A549 (cell line): ENCODE measurements at regions not wholly inside any gene's neighbourhood (a gene's known extent, or its start where the extent isn't known, plus 50 kb on each side); places are given as distances from the start of the nearest gene placed in this dataset.

Experiments
- ATAC-seq, 2 experiments: fragments of 200-7000 bp in 1 of 2; fragments of >200 bp in 1 of 2; cut with Nextera tagmentation in 1 of 2; cut with Tn5 transposase in 1 of 2; 3 replicates each; pipeline versions ENCODE4 v1.8.0 to v1.9.1; 2018 to 2020; ENCODE audit warnings: mild to moderate bottlenecking in 1 of 2, moderate library complexity in 1 of 2
- CTCF ChIA-PET: fragments of 300-600 bp; sonication (Branson Sonifier 250); formaldehyde crosslinking; extraction: SDS; loops from one replicate; lab custom pipeline; 2021; ENCODE audit warnings: antibody characterized with exemption, inconsistent platforms; lab: Yijun Ruan, JAX
- POLR2A ChIA-PET: fragments of 350-600 bp; formaldehyde crosslinking; extraction: SDS; loops from one replicate; lab custom pipeline; 2021; ENCODE audit warnings: antibody characterized with exemption, inconsistent platforms; lab: Yijun Ruan, JAX
- DNase-seq, 2 experiments: peaks; one replicate each; pipeline versions ENCODE4 v3.0.0 to v3.0.0-alpha.2; 2011 to 2016; ENCODE audit warnings: low read depth in 1 of 2, low spot score in 1 of 2
- FAIRE-seq: peaks from 2 replicates; lab custom pipeline; 2011; peaks lifted over from hg19 to GRCh38; lab: Jason Lieb, UNC
- H3K27ac ChIP-seq, 2 experiments: fragments of >200 bp; sonication (Bioruptor Twin); formaldehyde crosslinking; 3 replicates each; pipeline ENCODE4 v1.5.1; 2016 to 2017
- H3K4me1 ChIP-seq: fragments of >200 bp; sonication (Bioruptor Twin); formaldehyde crosslinking; 3 replicates; pipeline ENCODE4 v1.6.1; 2016
- H3K4me2 ChIP-seq: fragments of >200 bp; sonication (Bioruptor Twin); formaldehyde crosslinking; 3 replicates; pipeline ENCODE4 v1.6.1; 2016
- H3K4me3 ChIP-seq: fragments of >200 bp; sonication (Bioruptor Twin); formaldehyde crosslinking; 3 replicates; pipeline ENCODE4 v1.5.1; 2016
- H3K9me3 ChIP-seq: fragments of >200 bp; sonication (Bioruptor Twin); formaldehyde crosslinking; 3 replicates; pipeline ENCODE4 v1.6.1; 2016
- BCL3 ChIP-seq: fragments of >200 bp; sonication (Bioruptor Twin); formaldehyde crosslinking; IDR thresholded peaks from 3 replicates; pipeline ENCODE4 v1.6.1; 2016
- BHLHE40 ChIP-seq: IDR thresholded peaks from 2 replicates; pipeline ENCODE4 v1.6.1; 2012; ENCODE audit warnings: low read depth, low read length, inconsistent platforms
- CBX8 ChIP-seq: fragments of 200-600 bp; sonication (generic); IDR thresholded peaks from 2 replicates; pipeline ENCODE4 v1.6.1; 2016
- CEBPB ChIP-seq, 2 experiments: fragments of >200 bp in 1 of 2; sonication (Bioruptor Twin) in 1 of 2; formaldehyde crosslinking in 1 of 2; IDR thresholded peaks; 2 replicates each; pipeline ENCODE4 v1.6.1; 2012 to 2016
- CTCF ChIP-seq: fragments of >200 bp; sonication (Bioruptor Twin); formaldehyde crosslinking; IDR thresholded peaks from 3 replicates; pipeline ENCODE4 v1.5.1; 2016
- E2F6 ChIP-seq: IDR thresholded peaks from 2 replicates; pipeline ENCODE4 v1.6.1; 2012; ENCODE audit warnings: low read depth, borderline replicate concordance
- EP300 ChIP-seq, 2 experiments: fragments of >200 bp; sonication (Bioruptor Twin); formaldehyde crosslinking; IDR thresholded peaks; 2 replicates in 1 of 2; 3 replicates in 1 of 2; pipeline ENCODE4 v1.6.1; 2016 to 2017
- FOXS1 ChIP-seq: fragments of 250-450 bp; sonication (Bioruptor Pico); IDR thresholded peaks from 2 replicates; pipeline ENCODE4 v1.5.0; 2020; ENCODE audit warnings: mild to moderate bottlenecking, moderate library complexity
- HDAC2 ChIP-seq: fragments of 200-600 bp; sonication (generic); IDR thresholded peaks from 2 replicates; pipeline ENCODE4 v1.6.1; 2016
- HEYL ChIP-seq: fragments of 250-450 bp; sonication (Bioruptor Pico); IDR thresholded peaks from 2 replicates; pipeline ENCODE4 v1.8.0; 2021; ENCODE audit warnings: mild to moderate bottlenecking, moderate library complexity
- JUN ChIP-seq, 2 experiments: fragments of >200 bp; sonication (Bioruptor Twin); formaldehyde crosslinking; IDR thresholded peaks; 2 replicates in 1 of 2; 3 replicates in 1 of 2; pipeline ENCODE4 v1.6.1; 2016 to 2017
- KDM5A ChIP-seq: fragments of 200-600 bp; sonication (generic); IDR thresholded peaks from 2 replicates; pipeline ENCODE4 v1.6.1; 2016; ENCODE audit warnings: antibody characterized with exemption, mild to moderate bottlenecking
- MAX ChIP-seq: IDR thresholded peaks from 2 replicates; pipeline ENCODE4 v1.6.1; 2012
- NFE2L2 ChIP-seq: fragments of 150-350 bp; conservative IDR thresholded peaks from 2 replicates; pipeline ENCODE4 v1.6.1; 2014; ENCODE audit warnings: low read length
- POLR2A ChIP-seq: IDR thresholded peaks from 2 replicates; pipeline ENCODE4 v1.6.1; 2012; ENCODE audit warnings: mild to moderate bottlenecking, low read length
- RCOR1 ChIP-seq: fragments of 150-350 bp; IDR thresholded peaks from 2 replicates; pipeline ENCODE4 v1.6.1; 2014; ENCODE audit warnings: antibody characterized with exemption, low read length, low read depth
- REST ChIP-seq: fragments of 200-600 bp; sonication (generic); IDR thresholded peaks from 2 replicates; pipeline ENCODE4 v1.6.1; 2016; ENCODE audit warnings: antibody characterized with exemption, mild to moderate bottlenecking, moderate library complexity
- ZFP36 ChIP-seq: fragments of 450-650 bp; IDR thresholded peaks from 2 replicates; pipeline ENCODE4 v1.6.1; 2014; ENCODE audit warnings: borderline replicate concordance; ENCODE audit not compliant: partially characterized antibody
- WGBS: methylation state at CpG from one replicate; pipeline ENCODE4 v1.1.6; 2017; ENCODE audit errors: missing lambda C conversion rate; 5-methylcytosine and 5-hydroxymethylcytosine counted together

- POLR2A ChIA-PET: no interaction called here
- Histone ChIP-seq H3K4me1 (no peaks in the 10 kb centered on the region), H3K27ac (no peak overlapping the region), H3K9me3 (no peaks in the 10 kb centered on the region), H3K4me3 (no peak overlapping the region), H3K4me2 (no peak overlapping the region)
- 0% methylated on average over 1 of the region's 1 CpG for WGBS
- FAIRE-seq (no peak), ATAC-seq (no peak), DNase-seq (no peak)
- CTCF ChIA-PET: interaction anchor here (1.2 kb wide), 1 partner anchor 69 kb away, joined by 3 read pairs; no protein-coding TSS in a partner anchor
- TF ChIP-seq EP300 (IDR thresholded peaks at IDR 0.05) (no peak), REST (no peak), BHLHE40 (no peak), ZFP36 (no peak), CBX8 (no peak), JUN (IDR thresholded peaks at IDR 0.05) (no peak), HEYL (CRISPR knock-in tag) (no peak), FOXS1 (CRISPR knock-in tag) (no peak), CTCF (no peak), E2F6 (no peak), KDM5A (no peak), MAX (no peak), POLR2A (no peak), RCOR1 (no peak), HDAC2 (no peak)
These were observed 886.0 kb upstream of the SLC10A2 start for GRCh38 chr13:103952183-103952582.

GRCh38 chr13:103948426-103948825 is 882.2 kb upstream of the SLC10A2 start:
- ChIA-PET POLR2A (no interaction called here), CTCF (no interaction called here)
- DNase-seq: no peak
- FAIRE-seq: no peak
- no peaks in the 10 kb centered on the region for H3K9me3 ChIP-seq
- 11% methylated on average over 6 of the region's 6 CpGs for WGBS
- H3K4me2 ChIP-seq: no peak overlapping the region
- no peak overlapping the region for H3K4me3 ChIP-seq
- TF ChIP-seq CEBPB (IDR thresholded peaks at IDR 0.05): no peak
- no peak for TF ChIP-seq E2F6
- no peak for TF ChIP-seq BCL3
- TF ChIP-seq NFE2L2: no peak
- TF ChIP-seq, all 56 proteins: peak for 0
- no peak for ATAC-seq
- no peak overlapping the region for H3K27ac ChIP-seq
- no peaks in the 10 kb centered on the region for H3K4me1 ChIP-seq
